ENCODE measurements at regions not wholly inside any gene's neighbourhood (a gene's known extent, or its start where the extent isn't known, plus 50 kb on each side); places are given as distances from the start of the nearest gene placed in this dataset.

GRCh38 chr18:45497595-45498286 lies 117.5 kb upstream of the SLC14A2 start:
- WGBS, 3 donors, result 85 to 86% (median 85%) methylated on average over 5 of the region's 5 CpGs
- H3K4me1 ChIP-seq (ENCODE audit: insufficient read depth), result no peaks in the 10 kb centered on the region
- H3K36me3 ChIP-seq, result no peaks in the 10 kb centered on the region
- no peaks in the 10 kb centered on the region for H3K27me3 ChIP-seq
- intact Hi-C loops (cut with DNase I), result no loop called here
- H3K4me3 ChIP-seq, result no peak overlapping the region
- H3K27ac ChIP-seq, result no peak overlapping the region
- no peak for DNase-seq
- no peaks in the 10 kb centered on the region for H3K9me3 ChIP-seq
- TF ChIP-seq POLR2A (IDR thresholded peaks at IDR 0.05) (no peak), EP300 (IDR thresholded peaks at IDR 0.05) (no peak), CTCF (IDR thresholded peaks at IDR 0.05) (no peak)

GRCh38 chr18:45498287-45498658 lies 117.0 kb upstream of the SLC14A2 start:
- Histone ChIP-seq H3K4me3 (no peak overlapping the region), H3K4me1 (ENCODE audit: insufficient read depth) (no peaks in the 10 kb centered on the region), H3K27me3 (no peaks in the 10 kb centered on the region), H3K36me3 (no peaks in the 10 kb centered on the region), H3K27ac (no peak overlapping the region), H3K9me3 (no peaks in the 10 kb centered on the region)
- WGBS, 3 donors, result 39 to 43% (median 41%) methylated on average over 4 of the region's 4 CpGs
- intact Hi-C loops (cut with DNase I), result no loop called here
- no peak for TF ChIP-seq EP300 (IDR thresholded peaks at IDR 0.05)
- DNase-seq, result no peak

- H3K4me1 ChIP-seq (ENCODE audit: insufficient read depth), result peaks cover 2% of the 10 kb centered on the region
- no peaks in the 10 kb centered on the region for H3K36me3 ChIP-seq
- no peak for DNase-seq
- 40 to 55% (median 44%) methylated on average over 3 of the region's 3 CpGs for WGBS, 3 donors
- TF ChIP-seq CTCF (IDR thresholded peaks at IDR 0.05) (no peak), EP300 (IDR thresholded peaks at IDR 0.05) (no peak), POLR2A (IDR thresholded peaks at IDR 0.05) (no peak)
- no peak overlapping the region for H3K27ac ChIP-seq
- intact Hi-C loops (cut with DNase I), result loop anchor here in 1 of 4 donors (10.0 kb wide), 1 partner anchor 981 kb away; no protein-coding TSS in a partner anchor
- no peaks in the 10 kb centered on the region for H3K9me3 ChIP-seq
- H3K27me3 ChIP-seq, result no peaks in the 10 kb centered on the region
- no peak overlapping the region for H3K4me3 ChIP-seq
Measured at GRCh38 chr18:45503990-45504389, 111.3 kb upstream of the SLC14A2 start.

GRCh38 chr18:45505497-45506206 lies 109.6 kb upstream of the SLC14A2 start:
- Histone ChIP-seq H3K9me3 (no peaks in the 10 kb centered on the region), H3K4me3 (no peak overlapping the region), H3K36me3 (no peaks in the 10 kb centered on the region), H3K27me3 (no peaks in the 10 kb centered on the region), H3K27ac (no peak overlapping the region), H3K4me1 (ENCODE audit: insufficient read depth) (peaks cover 2% of the 10 kb centered on the region)
- no peak for TF ChIP-seq CTCF (IDR thresholded peaks at IDR 0.05)
- no peak for TF ChIP-seq EP300 (IDR thresholded peaks at IDR 0.05)
- no peak for TF ChIP-seq POLR2A (IDR thresholded peaks at IDR 0.05)
- intact Hi-C loops (cut with DNase I), result loop anchor here in 1 of 4 donors (10.0 kb wide), 1 partner anchor 979 kb away; no protein-coding TSS in a partner anchor
- DNase-seq, result no peak
- WGBS, 3 donors, result 22 to 31% (median 25%) methylated on average over 12 of the region's 12 CpGs

GRCh38 chr18:45506951-45507350 lies 108.3 kb upstream of the SLC14A2 start:
- H3K4me1 ChIP-seq (ENCODE audit: insufficient read depth), result peaks cover 2% of the 10 kb centered on the region
- WGBS, 3 donors, result 94 to 100% (median 96%) methylated on average over 4 of the region's 4 CpGs
- no peaks in the 10 kb centered on the region for H3K9me3 ChIP-seq
- intact Hi-C loops (cut with DNase I), result loop anchor here in 1 of 4 donors (10.0 kb wide), 1 partner anchor 978 kb away; no protein-coding TSS in a partner anchor
- TF ChIP-seq EP300 (IDR thresholded peaks at IDR 0.05), result no peak
- no peak for TF ChIP-seq POLR2A (IDR thresholded peaks at IDR 0.05)
- TF ChIP-seq CTCF (IDR thresholded peaks at IDR 0.05), result no peak
- no peak overlapping the region for H3K4me3 ChIP-seq
- no peak for DNase-seq
- H3K27ac ChIP-seq, result no peak overlapping the region
- no peaks in the 10 kb centered on the region for H3K36me3 ChIP-seq
- no peaks in the 10 kb centered on the region for H3K27me3 ChIP-seq

Measured in ovary (tissue), 7 donors.